ENCODE measurements at regions not wholly inside any gene's neighbourhood (a gene's known extent, or its start where the extent isn't known, plus 50 kb on each side); places are given as distances from the start of the nearest gene placed in this dataset.

GRCh38 chr21:18460979-18461378, 57.4 kb upstream of the TMPRSS15 start:
- Histone ChIP-seq H3K36me3 (no peaks in the 10 kb centered on the region), H3K27me3 (no peaks in the 10 kb centered on the region), H3K4me1 (no peaks in the 10 kb centered on the region), H3K27ac (no peak overlapping the region), H3K9me3 (no peaks in the 10 kb centered on the region), H3K4me3 (no peak overlapping the region)
- ATAC-seq: no peak
- 65 to 67% methylated on average over 4 of the region's 4 CpGs for WGBS, 2 donors (ENCODE audit: low coverage in 1 of 2)
- TF ChIP-seq POLR2AphosphoS5 (IDR thresholded peaks at IDR 0.05) (no peak), EP300 (IDR thresholded peaks at IDR 0.05) (no peak), CTCF (IDR thresholded peaks at IDR 0.05) (no peak), POLR2A (IDR thresholded peaks at IDR 0.05) (no peak)

GRCh38 chr21:18461743-18462142, 58.2 kb upstream of the TMPRSS15 start:
- no peak for ATAC-seq
- TF ChIP-seq POLR2A (IDR thresholded peaks at IDR 0.05): no peak
- no peak for TF ChIP-seq CTCF (IDR thresholded peaks at IDR 0.05)
- TF ChIP-seq EP300 (IDR thresholded peaks at IDR 0.05): no peak
- TF ChIP-seq POLR2AphosphoS5 (IDR thresholded peaks at IDR 0.05): no peak
- Histone ChIP-seq H3K4me3 (no peak overlapping the region), H3K9me3 (no peaks in the 10 kb centered on the region), H3K27me3 (no peaks in the 10 kb centered on the region), H3K4me1 (no peaks in the 10 kb centered on the region), H3K27ac (no peak overlapping the region), H3K36me3 (no peaks in the 10 kb centered on the region)
- 79 to 100% methylated on average over 3 of the region's 3 CpGs for WGBS, 2 donors (ENCODE audit: low coverage in 1 of 2)

GRCh38 chr21:18467715-18468114, 64.1 kb upstream of the TMPRSS15 start:
- 42 to 85% methylated on average over 2 of the region's 2 CpGs for WGBS, 2 donors (ENCODE audit: low coverage in 1 of 2)
- no peak for ATAC-seq
- Histone ChIP-seq H3K27ac (no peak overlapping the region), H3K9me3 (no peaks in the 10 kb centered on the region), H3K36me3 (no peaks in the 10 kb centered on the region), H3K4me3 (no peak overlapping the region), H3K4me1 (no peaks in the 10 kb centered on the region), H3K27me3 (no peaks in the 10 kb centered on the region)
- TF ChIP-seq CTCF (IDR thresholded peaks at IDR 0.05) (no peak), POLR2A (IDR thresholded peaks at IDR 0.05) (no peak), EP300 (IDR thresholded peaks at IDR 0.05) (no peak)

GRCh38 chr21:18468790-18469189, 65.2 kb upstream of the TMPRSS15 start:
- 16 to 23% methylated on average over 6 of the region's 6 CpGs for WGBS, 2 donors (ENCODE audit: low coverage in 1 of 2)
- peak overlapping the region in 1 of 2 donors; percentile 12 for H3K4me3 ChIP-seq

More at GRCh38 chr21:18468790-18469189, 65.2 kb upstream of the TMPRSS15 start:
- no peaks in the 10 kb centered on the region for H3K4me1 ChIP-seq
- no peak overlapping the region for H3K27ac ChIP-seq
- no peak for ATAC-seq
- H3K9me3 ChIP-seq: no peaks in the 10 kb centered on the region
- TF ChIP-seq EP300 (IDR thresholded peaks at IDR 0.05) (no peak), POLR2AphosphoS5 (IDR thresholded peaks at IDR 0.05) (no peak), POLR2A (IDR thresholded peaks at IDR 0.05) (no peak), CTCF (IDR thresholded peaks at IDR 0.05) (no peak)
- H3K36me3 ChIP-seq: no peaks in the 10 kb centered on the region
- H3K27me3 ChIP-seq: no peaks in the 10 kb centered on the region

Measured in gastroesophageal sphincter (tissue), 4 donors.